ENCODE measurements at regions not wholly inside any gene's neighbourhood (a gene's known extent, or its start where the extent isn't known, plus 50 kb on each side); places are given as distances from the start of the nearest gene placed in this dataset.
A peak's percentile ranks its signal among the peaks of the same experiment; 100 is the strongest.

DNA sequence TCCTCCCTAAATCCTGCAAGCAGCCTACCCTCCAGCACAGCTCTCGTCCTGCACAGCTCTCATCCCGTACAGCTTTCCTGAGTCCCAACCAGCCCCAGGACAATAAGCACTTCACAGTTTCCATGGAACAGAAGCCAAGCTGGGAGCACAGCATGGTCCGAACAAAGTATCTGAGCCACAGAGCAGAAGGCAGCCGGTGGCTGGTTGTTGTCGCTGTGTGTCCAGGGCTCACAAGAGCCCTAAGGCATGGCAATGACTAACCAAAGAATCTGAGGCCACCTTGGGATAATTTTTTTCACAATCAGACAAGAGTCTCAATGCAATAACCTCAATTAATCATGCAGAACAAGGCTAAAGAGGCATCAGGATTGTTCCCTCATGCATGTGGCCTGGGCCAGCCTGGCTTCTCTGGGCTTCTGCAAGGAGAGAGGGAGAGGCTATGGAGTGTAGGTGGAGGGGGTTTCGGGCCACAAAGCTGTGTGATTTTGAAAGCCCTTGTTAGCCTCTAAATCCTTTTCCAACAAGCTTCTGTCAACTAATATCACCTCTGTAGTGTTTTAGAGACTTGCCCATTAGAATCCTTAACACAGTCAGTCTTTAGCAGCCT is 323.4 kb downstream of the PIK3R1 start:
- no peak overlapping the region for H3K27ac Mint-ChIP-seq
- DNase-seq, result no peak
- H3K4me3 Mint-ChIP-seq, result no peak overlapping the region
- Histone ChIP-seq H3K4me2 (replicated peaks; ENCODE audit: extremely low read depth, low read length, poor library complexity, severe bottlenecking) (no peak overlapping the region), H3K79me2 (ENCODE audit: insufficient read depth, low read length) (no peaks in the 10 kb centered on the region), H4K20me1 (ENCODE audit: insufficient read depth, low read length) (no peaks in the 10 kb centered on the region), H3K27ac (ENCODE audit: low read depth in 1 of 2, low read length in 2 of 2) (no peak overlapping the region), H3K36me3 (replicated peaks in 1 of 2; ENCODE audit: control insufficient read depth in 1 of 2, insufficient read depth in 2 of 2, low read length in 2 of 2) (no peaks in the 10 kb centered on the region), H3K4me1 (ENCODE audit: control insufficient read depth in 1 of 2, insufficient read depth in 2 of 2, low read length in 2 of 2) (no peaks in the 10 kb centered on the region), H3K27me3 (ENCODE audit: control insufficient read depth in 2 of 2, insufficient read depth in 2 of 2, low read length in 2 of 2) (no peaks in the 10 kb centered on the region), H3K9ac (ENCODE audit: insufficient read depth, low read length, poor library complexity, severe bottlenecking) (no peak overlapping the region), H3K9me3 (replicated peaks in 1 of 2; ENCODE audit: control insufficient read depth in 1 of 2, insufficient read depth in 1 of 2, low read length in 2 of 2) (no peaks in the 10 kb centered on the region), H2AFZ (ENCODE audit: insufficient read depth, low read depth, low read length, poor library complexity, severe bottlenecking) (no peak overlapping the region), H3K4me3 (replicated peaks in 1 of 3; ENCODE audit: low read depth in 2 of 3, low read length in 3 of 3) (no peak overlapping the region)
- H3K27me3 Mint-ChIP-seq (ENCODE audit: low read depth in 3 of 3), result peaks cover 1 to 6% (median 4%) of the 10 kb centered on the region in 3 donors
- TF ChIP-seq, protein P1, sequence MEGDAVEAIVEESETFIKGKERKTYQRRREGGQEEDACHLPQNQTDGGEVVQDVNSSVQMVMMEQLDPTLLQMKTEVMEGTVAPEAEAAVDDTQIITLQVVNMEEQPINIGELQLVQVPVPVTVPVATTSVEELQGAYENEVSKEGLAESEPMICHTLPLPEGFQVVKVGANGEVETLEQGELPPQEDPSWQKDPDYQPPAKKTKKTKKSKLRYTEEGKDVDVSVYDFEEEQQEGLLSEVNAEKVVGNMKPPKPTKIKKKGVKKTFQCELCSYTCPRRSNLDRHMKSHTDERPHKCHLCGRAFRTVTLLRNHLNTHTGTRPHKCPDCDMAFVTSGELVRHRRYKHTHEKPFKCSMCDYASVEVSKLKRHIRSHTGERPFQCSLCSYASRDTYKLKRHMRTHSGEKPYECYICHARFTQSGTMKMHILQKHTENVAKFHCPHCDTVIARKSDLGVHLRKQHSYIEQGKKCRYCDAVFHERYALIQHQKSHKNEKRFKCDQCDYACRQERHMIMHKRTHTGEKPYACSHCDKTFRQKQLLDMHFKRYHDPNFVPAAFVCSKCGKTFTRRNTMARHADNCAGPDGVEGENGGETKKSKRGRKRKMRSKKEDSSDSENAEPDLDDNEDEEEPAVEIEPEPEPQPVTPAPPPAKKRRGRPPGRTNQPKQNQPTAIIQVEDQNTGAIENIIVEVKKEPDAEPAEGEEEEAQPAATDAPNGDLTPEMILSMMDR (IDR thresholded peaks at IDR 0.05), result no peak
- no peaks in the 10 kb centered on the region for H3K36me3 Mint-ChIP-seq
- peaks cover 4% of the 10 kb centered on the region for H3K4me1 Mint-ChIP-seq
- intact Hi-C loops (cut with micrococcal nuclease), result no loop called here
- peaks cover 0 to 1% (median 0%) of the 10 kb centered on the region in 7 donors for H3K9me3 Mint-ChIP-seq
- WGBS (ENCODE audit: insufficient coverage), result 94% methylated on average over 5 of the region's 6 CpGs

DNA sequence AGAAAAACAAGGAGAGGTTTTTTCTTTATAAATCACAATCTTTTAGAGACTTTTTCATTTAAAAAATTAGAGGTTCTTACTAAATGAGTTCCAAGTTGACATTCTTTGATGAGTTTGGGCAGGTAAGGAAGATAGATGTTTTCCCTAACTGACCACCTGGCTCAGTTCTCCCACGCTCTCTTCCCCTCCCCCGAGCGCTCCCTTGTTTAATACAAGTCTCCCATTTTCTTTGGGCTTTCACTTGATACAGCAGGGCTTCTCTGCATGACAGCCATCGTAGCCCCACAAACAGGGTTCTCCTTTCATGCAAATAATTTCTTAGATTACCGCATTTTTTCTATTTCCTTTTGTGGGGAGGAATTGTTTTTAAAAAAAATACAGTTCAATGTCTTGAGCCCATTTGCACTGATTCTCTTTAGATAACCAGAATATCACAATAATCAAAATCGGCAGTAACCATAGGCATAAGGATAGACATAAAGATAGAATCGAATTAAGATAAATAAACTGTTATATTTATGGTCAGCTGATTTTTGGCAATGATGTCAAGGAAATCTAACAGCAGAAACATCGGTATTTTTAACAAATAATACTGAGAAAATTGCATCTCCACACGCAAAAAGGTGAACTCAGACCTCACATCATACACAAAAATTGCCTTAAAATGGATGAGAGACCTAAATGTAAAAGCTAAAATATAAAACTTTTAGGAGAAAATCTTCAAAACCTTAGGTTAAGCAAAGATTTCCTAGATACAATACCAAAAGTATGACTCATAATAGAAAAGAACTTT is 325.4 kb downstream of the PIK3R1 start:
- Mint-ChIP-seq H3K4me1 (peaks cover 4% of the 10 kb centered on the region), H3K27me3 (ENCODE audit: low read depth in 3 of 3) (peaks cover 1 to 6% (median 4%) of the 10 kb centered on the region in 3 donors), H3K27ac (peak overlapping the region in 1 of 7 donors; percentile 31), H3K36me3 (no peaks in the 10 kb centered on the region), H3K9me3 (peaks cover 0 to 1% (median 0%) of the 10 kb centered on the region in 7 donors), H3K4me3 (no peak overlapping the region)
- Histone ChIP-seq H2AFZ (ENCODE audit: insufficient read depth, low read depth, low read length, poor library complexity, severe bottlenecking) (no peak overlapping the region), H3K27ac (ENCODE audit: low read depth in 1 of 2, low read length in 2 of 2) (no peak overlapping the region), H3K4me2 (replicated peaks; ENCODE audit: extremely low read depth, low read length, poor library complexity, severe bottlenecking) (no peak overlapping the region), H3K4me1 (ENCODE audit: control insufficient read depth in 1 of 2, insufficient read depth in 2 of 2, low read length in 2 of 2) (no peaks in the 10 kb centered on the region), H4K20me1 (ENCODE audit: insufficient read depth, low read length) (no peaks in the 10 kb centered on the region), H3K9ac (ENCODE audit: insufficient read depth, low read length, poor library complexity, severe bottlenecking) (no peak overlapping the region), H3K9me3 (replicated peaks in 1 of 2; ENCODE audit: control insufficient read depth in 1 of 2, insufficient read depth in 1 of 2, low read length in 2 of 2) (no peaks in the 10 kb centered on the region), H3K4me3 (replicated peaks in 1 of 3; ENCODE audit: low read depth in 2 of 3, low read length in 3 of 3) (no peak overlapping the region), H3K79me2 (ENCODE audit: insufficient read depth, low read length) (no peaks in the 10 kb centered on the region), H3K36me3 (replicated peaks in 1 of 2; ENCODE audit: control insufficient read depth in 1 of 2, insufficient read depth in 2 of 2, low read length in 2 of 2) (no peaks in the 10 kb centered on the region), H3K27me3 (ENCODE audit: control insufficient read depth in 2 of 2, insufficient read depth in 2 of 2, low read length in 2 of 2) (no peaks in the 10 kb centered on the region)
- 100% methylated on average over 3 of the region's 9 CpGs for WGBS (ENCODE audit: insufficient coverage)
- DNase-seq, result no peak
- intact Hi-C loops (cut with micrococcal nuclease), result no loop called here
- TF ChIP-seq, protein P1 (IDR thresholded peaks at IDR 0.05), result no peak

All from CD14-positive monocyte (primary cell).